ENCODE measurements at regions not wholly inside any gene's neighbourhood (a gene's known extent, or its start where the extent isn't known, plus 50 kb on each side); places are given as distances from the start of the nearest gene placed in this dataset.

DNA sequence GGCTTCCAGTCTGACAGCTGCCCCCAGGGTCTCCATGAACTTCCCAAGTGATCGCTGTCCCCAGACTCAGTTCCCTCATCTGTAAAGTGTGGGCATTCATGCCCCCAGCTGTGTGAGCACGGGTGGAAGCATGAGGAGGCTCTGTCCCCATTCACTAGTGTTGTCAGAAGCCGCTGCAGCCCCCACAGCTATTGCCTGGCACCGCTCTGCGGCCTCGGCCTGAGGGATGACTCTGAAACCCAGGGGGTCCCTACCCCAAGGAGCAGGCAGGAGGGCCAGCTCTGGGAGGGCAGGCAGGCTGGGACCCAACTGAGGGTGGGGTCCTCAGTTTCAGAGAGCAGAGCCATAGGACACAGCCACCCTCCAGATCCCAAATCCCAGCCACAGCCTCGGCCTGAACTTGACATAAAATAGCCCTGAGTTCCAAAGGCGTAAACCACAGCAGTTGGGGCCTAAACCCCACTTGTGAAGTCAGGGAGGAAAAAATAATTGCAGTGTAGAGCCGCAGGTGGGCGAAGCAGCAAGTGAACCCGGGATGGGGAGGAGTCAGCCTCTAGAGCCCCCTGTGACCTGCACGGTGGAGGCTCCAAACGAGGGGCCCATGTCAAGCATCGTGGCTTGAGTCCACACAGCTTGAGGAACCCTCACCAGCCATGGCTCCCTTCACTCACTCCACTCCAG is 66.0 kb upstream of the ADAMTS2 start:
- TF ChIP-seq, protein P1, sequence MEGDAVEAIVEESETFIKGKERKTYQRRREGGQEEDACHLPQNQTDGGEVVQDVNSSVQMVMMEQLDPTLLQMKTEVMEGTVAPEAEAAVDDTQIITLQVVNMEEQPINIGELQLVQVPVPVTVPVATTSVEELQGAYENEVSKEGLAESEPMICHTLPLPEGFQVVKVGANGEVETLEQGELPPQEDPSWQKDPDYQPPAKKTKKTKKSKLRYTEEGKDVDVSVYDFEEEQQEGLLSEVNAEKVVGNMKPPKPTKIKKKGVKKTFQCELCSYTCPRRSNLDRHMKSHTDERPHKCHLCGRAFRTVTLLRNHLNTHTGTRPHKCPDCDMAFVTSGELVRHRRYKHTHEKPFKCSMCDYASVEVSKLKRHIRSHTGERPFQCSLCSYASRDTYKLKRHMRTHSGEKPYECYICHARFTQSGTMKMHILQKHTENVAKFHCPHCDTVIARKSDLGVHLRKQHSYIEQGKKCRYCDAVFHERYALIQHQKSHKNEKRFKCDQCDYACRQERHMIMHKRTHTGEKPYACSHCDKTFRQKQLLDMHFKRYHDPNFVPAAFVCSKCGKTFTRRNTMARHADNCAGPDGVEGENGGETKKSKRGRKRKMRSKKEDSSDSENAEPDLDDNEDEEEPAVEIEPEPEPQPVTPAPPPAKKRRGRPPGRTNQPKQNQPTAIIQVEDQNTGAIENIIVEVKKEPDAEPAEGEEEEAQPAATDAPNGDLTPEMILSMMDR (IDR thresholded peaks at IDR 0.05; ENCODE audit: low read depth, low read length) = no peak
- no peak for TF ChIP-seq POLR2A (IDR thresholded peaks at IDR 0.05; ENCODE audit: extremely low read depth, insufficient read length)
